ENCODE measurements at regions not wholly inside any gene's neighbourhood (a gene's known extent, or its start where the extent isn't known, plus 50 kb on each side); places are given as distances from the start of the nearest gene placed in this dataset.

DNA sequence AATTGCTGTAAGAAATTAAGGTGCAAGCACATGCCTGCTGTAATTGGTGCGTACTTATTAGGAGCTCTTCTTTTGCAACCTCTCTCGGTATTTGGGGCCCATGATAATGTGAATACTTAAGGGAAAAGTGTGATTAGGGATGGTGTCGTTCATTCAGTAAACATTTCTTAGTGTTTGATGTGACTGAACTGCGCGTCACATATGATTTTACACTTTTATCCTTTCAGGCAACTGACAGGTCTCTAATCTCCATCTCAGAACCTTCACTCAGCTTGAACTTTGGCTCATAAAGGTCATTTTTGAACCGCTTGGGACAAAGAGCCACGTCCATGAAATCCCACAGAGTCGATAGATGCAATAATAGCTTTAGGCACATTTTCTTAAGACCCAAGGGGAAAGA, 612.1 kb upstream of the PITX2 start:
- TF ChIP-seq, protein P1, sequence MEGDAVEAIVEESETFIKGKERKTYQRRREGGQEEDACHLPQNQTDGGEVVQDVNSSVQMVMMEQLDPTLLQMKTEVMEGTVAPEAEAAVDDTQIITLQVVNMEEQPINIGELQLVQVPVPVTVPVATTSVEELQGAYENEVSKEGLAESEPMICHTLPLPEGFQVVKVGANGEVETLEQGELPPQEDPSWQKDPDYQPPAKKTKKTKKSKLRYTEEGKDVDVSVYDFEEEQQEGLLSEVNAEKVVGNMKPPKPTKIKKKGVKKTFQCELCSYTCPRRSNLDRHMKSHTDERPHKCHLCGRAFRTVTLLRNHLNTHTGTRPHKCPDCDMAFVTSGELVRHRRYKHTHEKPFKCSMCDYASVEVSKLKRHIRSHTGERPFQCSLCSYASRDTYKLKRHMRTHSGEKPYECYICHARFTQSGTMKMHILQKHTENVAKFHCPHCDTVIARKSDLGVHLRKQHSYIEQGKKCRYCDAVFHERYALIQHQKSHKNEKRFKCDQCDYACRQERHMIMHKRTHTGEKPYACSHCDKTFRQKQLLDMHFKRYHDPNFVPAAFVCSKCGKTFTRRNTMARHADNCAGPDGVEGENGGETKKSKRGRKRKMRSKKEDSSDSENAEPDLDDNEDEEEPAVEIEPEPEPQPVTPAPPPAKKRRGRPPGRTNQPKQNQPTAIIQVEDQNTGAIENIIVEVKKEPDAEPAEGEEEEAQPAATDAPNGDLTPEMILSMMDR (optimal IDR thresholded peaks at IDR 0.05 in 1 of 3, IDR thresholded peaks at IDR 0.05 in 1 of 3, conservative IDR thresholded peaks at IDR 0.05 in 1 of 3; ENCODE audit: extremely low read depth in 1 of 3, insufficient read depth in 2 of 3, low read length in 3 of 3): no peak
- no peak for TF ChIP-seq EZH2 (IDR thresholded peaks at IDR 0.05; ENCODE audit: low read length)
- DNase-seq (ENCODE audit: low read depth, low spot score): no peak
- Histone ChIP-seq H3K4me2 (ENCODE audit: control insufficient read depth, extremely low read depth, insufficient read depth, low read depth, low read length) (no peak overlapping the region), H3K4me1 (ENCODE audit: control insufficient read depth, extremely low read depth, insufficient read depth, low read length) (no peaks in the 10 kb centered on the region), H3K9me1 (ENCODE audit: control insufficient read depth, extremely low read depth, insufficient read depth, low read length) (no peaks in the 10 kb centered on the region), H3K27me3 (ENCODE audit: control insufficient read depth, extremely low read depth, insufficient read depth, low read length) (no peaks in the 10 kb centered on the region), H3K4me3 (ENCODE audit: control insufficient read depth in 2 of 3, extremely low read depth in 1 of 3, insufficient read depth in 2 of 3, low read depth in 1 of 3, low read length in 3 of 3) (no peak overlapping the region), H3K36me3 (ENCODE audit: control insufficient read depth in 2 of 2, extremely low read depth in 1 of 2, insufficient read depth in 2 of 2, low read length in 2 of 2) (no peaks in the 10 kb centered on the region), H3K79me2 (ENCODE audit: control insufficient read depth, insufficient read depth, low read length) (no peaks in the 10 kb centered on the region), H3K27ac (ENCODE audit: control insufficient read depth, insufficient read depth, low read length) (no peak overlapping the region), H3K9me3 (ENCODE audit: control insufficient read depth, low read depth, low read length) (no peaks in the 10 kb centered on the region), H4K20me1 (ENCODE audit: control insufficient read depth, extremely low read depth, insufficient read depth, low read length) (no peaks in the 10 kb centered on the region), H3K9ac (ENCODE audit: control insufficient read depth, extremely low read depth, insufficient read depth, low read length) (no peak overlapping the region), H2AFZ (ENCODE audit: control insufficient read depth, low read length) (no peak overlapping the region)
- dilution Hi-C loops (cut with MboI; ENCODE audit: extremely low pct_ligation_motif_present, low sequenced_read_pairs): no loop called here
- no peak for FAIRE-seq

DNA sequence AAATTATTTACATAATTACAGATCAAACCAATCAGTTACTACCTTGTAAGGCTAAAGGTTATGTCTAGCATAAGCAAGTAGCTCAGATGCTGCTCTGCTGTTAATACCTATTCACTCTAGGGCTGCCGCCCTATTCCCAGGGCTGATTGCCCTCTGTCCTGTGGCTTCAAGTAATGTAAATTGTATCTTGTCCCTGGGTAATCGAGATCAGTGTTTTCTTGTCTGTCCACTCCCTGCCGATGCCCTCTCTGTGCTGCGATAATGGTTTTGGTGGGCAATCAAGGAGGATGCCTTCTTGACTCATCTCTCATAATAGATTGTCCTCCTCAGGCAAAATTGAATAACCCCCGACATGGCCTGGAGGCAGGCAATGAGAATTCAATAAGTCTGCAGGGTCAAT, 641.0 kb upstream of the PITX2 start:
- Histone ChIP-seq H2AFZ (ENCODE audit: control insufficient read depth, low read length) (no peak overlapping the region), H3K4me3 (ENCODE audit: control insufficient read depth in 2 of 3, extremely low read depth in 1 of 3, insufficient read depth in 2 of 3, low read depth in 1 of 3, low read length in 3 of 3) (no peak overlapping the region), H3K4me1 (ENCODE audit: control insufficient read depth, extremely low read depth, insufficient read depth, low read length) (no peaks in the 10 kb centered on the region), H3K9ac (ENCODE audit: control insufficient read depth, extremely low read depth, insufficient read depth, low read length) (no peak overlapping the region), H4K20me1 (ENCODE audit: control insufficient read depth, extremely low read depth, insufficient read depth, low read length) (no peaks in the 10 kb centered on the region), H3K27ac (ENCODE audit: control insufficient read depth, insufficient read depth, low read length) (no peak overlapping the region), H3K9me1 (ENCODE audit: control insufficient read depth, extremely low read depth, insufficient read depth, low read length) (no peaks in the 10 kb centered on the region), H3K27me3 (ENCODE audit: control insufficient read depth, extremely low read depth, insufficient read depth, low read length) (no peaks in the 10 kb centered on the region), H3K4me2 (ENCODE audit: control insufficient read depth, extremely low read depth, insufficient read depth, low read depth, low read length) (no peak overlapping the region), H3K36me3 (ENCODE audit: control insufficient read depth in 2 of 2, extremely low read depth in 1 of 2, insufficient read depth in 2 of 2, low read length in 2 of 2) (no peaks in the 10 kb centered on the region), H3K9me3 (ENCODE audit: control insufficient read depth, low read depth, low read length) (no peaks in the 10 kb centered on the region), H3K79me2 (ENCODE audit: control insufficient read depth, insufficient read depth, low read length) (no peaks in the 10 kb centered on the region)
- DNase-seq (ENCODE audit: low read depth, low spot score) (no peak), FAIRE-seq (no peak)
- TF ChIP-seq, protein P1 (optimal IDR thresholded peaks at IDR 0.05 in 1 of 3, IDR thresholded peaks at IDR 0.05 in 1 of 3, conservative IDR thresholded peaks at IDR 0.05 in 1 of 3; ENCODE audit: extremely low read depth in 1 of 3, insufficient read depth in 2 of 3, low read length in 3 of 3): no peak
- no peak for TF ChIP-seq EZH2 (IDR thresholded peaks at IDR 0.05; ENCODE audit: low read length)
- dilution Hi-C loops (cut with MboI; ENCODE audit: extremely low pct_ligation_motif_present, low sequenced_read_pairs): no loop called here

All from keratinocyte (primary cell).